HG02588 (cell line): ENCODE measurements at regions not wholly inside any gene's neighbourhood (a gene's known extent, or its start where the extent isn't known, plus 50 kb on each side); places are given as distances from the start of the nearest gene placed in this dataset.

Experiments
- ATAC-seq: cut with Tn5 transposase; IDR thresholded peaks from one replicate; pipeline ENCODE4 v1.9.1; 2021; ENCODE audit warnings: mild to moderate bottlenecking, moderate library complexity; ENCODE audit not compliant: unreplicated experiment

DNA sequence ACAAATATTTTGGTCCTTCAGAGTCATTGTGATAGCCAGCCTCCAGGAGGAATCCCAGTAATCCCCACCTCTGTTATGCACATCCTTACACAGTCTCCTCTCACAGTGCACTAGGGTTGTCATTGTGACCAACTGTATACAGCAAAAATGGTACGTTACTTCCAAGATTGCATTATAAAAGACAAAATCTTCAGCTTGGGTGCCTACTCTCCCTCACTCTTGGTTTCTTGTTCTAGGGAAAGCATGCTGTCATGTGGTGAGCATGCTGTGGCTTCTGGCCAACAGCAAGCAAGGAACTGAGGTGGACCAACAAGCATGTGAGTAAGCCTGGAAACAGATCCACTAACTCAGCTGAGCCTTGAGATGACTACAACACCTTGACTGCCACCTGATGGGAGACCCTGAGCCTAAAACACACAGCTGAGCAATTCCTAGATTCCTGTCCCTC, 130.1 kb upstream of the DST start:
- no peak for ATAC-seq

GRCh38 chr6:56771929-56772607, 129.4 kb upstream of the DST start:
- no peak for ATAC-seq

DNA sequence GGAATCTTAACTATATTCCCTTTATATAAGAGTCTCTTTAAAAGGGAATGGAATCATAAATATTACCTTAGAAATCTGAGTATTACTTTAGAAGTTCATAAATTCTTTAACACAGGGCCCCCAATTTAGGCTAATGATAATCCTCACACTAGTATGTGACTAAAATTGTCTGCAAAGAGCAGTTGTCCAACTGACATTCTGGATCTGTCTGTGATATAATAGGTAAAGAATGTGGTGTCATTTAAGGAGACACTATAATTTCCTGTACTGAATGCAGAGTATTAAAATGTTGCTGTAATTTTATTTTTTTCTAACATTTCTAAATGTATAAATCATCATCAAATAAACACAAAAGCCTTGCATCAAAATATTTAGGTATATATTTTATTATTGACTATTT, 128.5 kb upstream of the DST start:
- ATAC-seq = no peak

DNA sequence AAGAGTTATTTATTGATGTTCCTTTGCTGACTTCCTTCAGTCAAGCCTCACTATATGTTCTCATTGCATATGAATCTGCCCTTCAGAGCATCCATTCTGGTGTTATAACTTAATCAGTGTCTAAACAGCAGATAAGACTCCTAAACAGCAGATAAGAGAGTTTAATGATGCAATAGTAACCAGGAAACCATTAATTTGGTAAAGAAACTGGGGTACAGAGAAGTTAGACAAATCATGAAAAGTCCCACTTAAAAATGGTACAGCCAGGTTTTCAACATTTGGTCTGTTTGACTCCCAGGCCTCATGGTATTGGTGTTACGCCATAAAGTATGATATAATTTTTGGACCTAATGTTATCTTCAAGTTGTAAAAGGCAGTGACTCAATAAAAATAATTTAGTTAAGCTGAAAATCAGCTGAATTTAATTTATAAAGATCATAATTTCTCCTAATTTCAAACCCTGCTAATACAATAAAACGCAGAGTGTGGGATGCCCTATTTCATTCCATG, 127.4 kb upstream of the DST start:
- no peak for ATAC-seq

DNA sequence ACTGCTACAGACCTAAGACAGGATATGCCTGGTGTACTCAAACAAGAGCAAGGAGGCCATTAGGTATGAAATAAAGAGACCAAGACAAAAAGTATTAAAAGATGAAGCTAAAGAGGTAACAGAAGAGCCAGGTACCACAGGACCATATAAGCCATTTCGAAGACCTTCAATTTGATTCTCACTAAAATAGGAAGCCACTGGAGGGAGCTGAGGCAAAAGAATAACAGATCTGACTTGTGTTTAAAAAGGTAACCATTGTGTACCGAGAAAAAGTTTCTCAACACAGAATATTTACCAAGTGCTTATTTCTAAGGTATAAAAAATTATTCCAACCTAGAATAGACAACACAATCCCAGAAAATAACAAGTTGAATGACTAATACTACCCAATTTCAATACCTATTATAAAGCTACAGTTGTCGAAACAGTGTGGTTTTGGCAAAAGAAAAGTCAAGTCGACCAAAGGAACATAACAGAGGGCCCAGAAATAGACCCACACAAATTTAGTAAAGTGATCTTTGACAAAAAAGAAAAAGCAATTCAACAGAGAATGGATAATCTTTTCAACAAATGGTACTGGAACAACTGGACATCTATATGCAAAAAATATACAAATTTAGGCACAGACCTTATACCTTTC, 125.3 kb upstream of the DST start:
- ATAC-seq = no peak

- no peak for ATAC-seq
These were observed 124.7 kb upstream of the DST start for GRCh38 chr6:56767435-56767834.

DNA sequence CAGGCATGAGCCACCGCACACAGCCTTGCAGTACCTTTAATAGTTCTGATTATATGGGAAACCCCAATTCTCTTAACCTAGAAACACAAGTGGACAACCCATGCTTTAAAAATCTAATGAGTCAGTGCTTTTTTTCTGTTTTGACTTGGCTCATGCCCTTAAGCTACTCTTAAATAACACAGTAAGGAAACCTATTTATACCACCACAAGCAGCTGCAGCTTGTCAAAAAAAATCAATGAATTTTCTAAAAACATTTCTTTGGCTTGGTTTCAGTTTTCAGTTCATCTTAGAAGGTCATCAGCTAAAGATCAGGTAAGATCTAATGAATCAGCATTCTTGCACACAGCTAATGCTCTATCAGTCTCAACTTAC, 124.1 kb upstream of the DST start:
- ATAC-seq = peak; percentile 84

GRCh38 chr6:56766139-56766805, 123.6 kb upstream of the DST start:
- ATAC-seq = no peak

DNA sequence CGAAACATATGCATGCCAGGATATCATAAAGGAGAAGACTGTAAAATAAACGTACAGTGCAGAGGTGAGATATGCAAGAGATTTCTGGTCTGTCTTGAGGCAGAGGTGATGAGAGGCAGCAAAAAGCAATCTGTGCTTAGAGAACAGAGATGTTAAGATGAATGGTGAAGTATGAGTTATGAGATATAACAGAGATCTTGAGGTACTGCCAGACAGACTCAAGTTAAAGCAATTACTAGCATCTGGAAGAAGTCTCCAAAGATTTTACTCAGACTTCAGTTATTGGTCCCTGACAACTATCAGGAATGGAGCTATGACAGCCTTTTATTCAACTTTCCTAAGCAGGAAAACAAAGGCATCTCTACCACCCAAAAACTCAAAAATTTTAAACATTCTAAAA, 122.8 kb upstream of the DST start:
- no peak for ATAC-seq

DNA sequence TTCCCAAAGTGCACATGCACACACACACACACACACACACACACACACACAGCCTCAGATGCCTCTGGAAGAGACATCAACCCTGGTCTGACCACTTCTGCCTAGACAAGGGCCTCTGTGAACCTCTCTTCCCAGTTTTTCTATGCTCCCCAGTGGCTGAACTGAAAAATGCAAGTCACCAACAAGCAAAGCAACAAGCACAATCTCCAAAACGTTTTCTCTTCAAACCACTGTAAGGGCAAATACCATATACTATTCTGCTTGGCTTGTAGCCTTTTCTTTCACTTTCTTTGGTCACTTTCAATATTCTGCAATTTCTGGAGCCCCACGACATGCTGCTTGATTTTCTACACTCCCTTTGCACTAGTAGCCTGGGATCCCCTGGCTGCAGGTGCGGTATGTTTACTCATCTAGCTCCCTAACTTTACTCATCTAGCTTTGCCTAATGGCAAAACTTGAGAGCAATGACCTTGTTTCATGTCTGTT, 121.4 kb upstream of the DST start:
- peak; percentile 46 for ATAC-seq

DNA sequence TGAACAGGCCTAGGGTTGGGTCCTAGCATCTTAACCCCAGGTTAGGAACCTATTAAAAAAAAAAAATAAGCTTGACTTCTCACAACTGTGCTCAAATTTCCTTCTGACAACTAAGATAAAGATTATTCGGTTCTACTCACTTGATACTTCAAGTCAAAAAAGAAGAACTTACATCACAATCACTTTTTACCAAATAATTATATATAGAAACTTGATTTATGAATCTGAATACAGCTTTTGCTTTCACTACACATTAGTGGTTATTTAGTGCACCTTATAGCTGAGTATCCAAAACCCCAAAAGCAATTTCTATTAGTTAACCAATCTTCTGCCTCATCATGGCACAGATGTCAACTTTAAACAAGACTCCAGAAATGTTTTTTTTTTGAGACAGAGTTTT, 119.0 kb upstream of the DST start:
- ATAC-seq = no peak

DNA sequence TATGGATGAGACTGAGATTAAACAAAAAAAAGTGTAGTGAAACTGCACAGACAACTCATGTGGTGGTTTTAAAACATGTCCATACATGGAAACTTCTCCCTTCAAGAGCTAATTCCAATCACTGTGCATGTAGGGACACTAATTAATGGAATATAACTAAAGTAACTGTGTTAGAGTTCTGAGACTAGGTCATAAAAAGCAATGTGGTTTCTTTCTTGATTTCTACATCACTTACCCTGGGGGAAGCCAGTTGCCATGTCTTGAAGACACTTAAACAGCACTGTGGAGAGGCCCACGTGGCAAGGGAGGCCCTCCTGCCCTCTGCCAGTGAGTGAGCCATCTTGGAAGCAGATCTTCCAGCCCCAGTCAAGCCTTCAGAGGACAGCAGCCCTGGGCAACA, 118.2 kb upstream of the DST start:
- ATAC-seq = no peak

GRCh38 chr6:56759521-56759920, 116.8 kb upstream of the DST start:
- no peak for ATAC-seq

DNA sequence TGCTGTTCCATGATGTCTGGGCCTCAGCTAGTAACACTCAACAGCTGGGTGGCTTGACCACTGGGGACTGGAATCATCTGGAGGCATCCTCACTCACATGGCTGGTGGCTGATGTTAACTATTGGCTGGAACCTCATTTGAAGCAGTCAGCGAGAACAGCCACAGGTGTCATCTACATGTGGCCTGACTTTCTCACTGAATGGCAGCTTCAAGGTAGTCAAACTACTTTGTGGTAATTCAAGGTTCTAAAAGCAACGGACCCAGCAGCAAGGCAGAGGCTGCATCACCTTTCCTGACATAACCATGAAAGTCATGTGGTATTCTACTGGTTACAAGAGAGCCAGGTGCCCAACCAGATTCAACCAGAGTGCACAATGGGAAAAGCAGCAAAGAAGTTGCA, 115.9 kb upstream of the DST start:
- ATAC-seq = no peak

- no peak for ATAC-seq
These were observed 115.4 kb upstream of the DST start for GRCh38 chr6:56758120-56758519.

DNA sequence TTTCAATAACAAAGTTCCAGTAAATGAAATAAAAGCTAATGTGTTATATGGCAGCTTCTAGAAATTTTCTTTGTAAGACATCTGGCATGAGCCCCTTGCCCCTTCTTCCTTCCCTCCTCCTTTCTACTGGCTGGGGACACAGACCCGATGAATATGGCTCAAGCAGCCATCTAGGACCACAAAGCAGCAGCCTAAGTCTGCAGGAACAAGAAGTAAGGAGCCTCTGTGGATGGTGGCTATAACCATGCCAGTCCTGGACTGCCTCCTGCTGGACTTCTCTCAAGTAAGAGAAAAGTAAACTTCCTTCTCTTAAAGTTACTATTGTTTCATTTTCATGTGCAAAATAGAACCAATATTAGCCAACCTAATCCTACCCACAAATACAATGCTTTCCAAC, 114.9 kb upstream of the DST start:
- no peak for ATAC-seq

DNA sequence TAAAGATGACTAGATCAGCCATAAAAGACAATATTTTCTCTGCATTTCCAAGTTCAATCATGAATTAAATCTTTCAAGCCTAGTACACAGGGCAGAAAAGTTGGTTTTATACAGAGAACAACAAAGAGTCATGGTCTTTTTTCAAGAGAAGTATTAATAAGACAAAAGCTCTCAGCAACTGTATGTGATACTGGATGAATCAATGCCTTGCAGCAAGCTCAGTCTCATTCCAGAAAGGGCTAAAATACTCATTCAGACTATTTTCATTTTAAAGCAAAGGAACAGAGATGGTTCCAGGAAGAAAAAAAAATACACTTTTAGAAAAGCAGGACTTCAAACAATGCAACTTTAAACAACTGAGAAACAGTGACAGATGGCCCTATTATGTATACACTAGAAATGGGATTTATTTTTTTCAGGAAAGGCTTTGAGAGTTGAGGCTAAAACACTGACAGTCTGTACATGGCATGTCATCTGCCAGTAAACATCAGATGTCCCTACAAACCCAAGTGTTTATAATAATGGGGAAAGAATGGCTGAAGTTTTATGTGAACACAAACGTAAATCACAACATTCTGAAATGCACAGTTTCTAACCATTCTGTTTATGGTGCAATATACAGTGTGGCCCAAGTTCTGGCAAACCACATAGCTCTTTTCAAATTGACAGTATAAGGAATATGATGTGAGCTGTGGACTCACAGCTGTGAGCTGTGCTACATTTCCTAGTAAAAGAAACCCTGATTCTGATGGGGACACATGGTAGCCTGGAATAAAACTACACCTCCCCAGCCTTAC, 114.3 kb upstream of the DST start:
- no peak for ATAC-seq

DNA sequence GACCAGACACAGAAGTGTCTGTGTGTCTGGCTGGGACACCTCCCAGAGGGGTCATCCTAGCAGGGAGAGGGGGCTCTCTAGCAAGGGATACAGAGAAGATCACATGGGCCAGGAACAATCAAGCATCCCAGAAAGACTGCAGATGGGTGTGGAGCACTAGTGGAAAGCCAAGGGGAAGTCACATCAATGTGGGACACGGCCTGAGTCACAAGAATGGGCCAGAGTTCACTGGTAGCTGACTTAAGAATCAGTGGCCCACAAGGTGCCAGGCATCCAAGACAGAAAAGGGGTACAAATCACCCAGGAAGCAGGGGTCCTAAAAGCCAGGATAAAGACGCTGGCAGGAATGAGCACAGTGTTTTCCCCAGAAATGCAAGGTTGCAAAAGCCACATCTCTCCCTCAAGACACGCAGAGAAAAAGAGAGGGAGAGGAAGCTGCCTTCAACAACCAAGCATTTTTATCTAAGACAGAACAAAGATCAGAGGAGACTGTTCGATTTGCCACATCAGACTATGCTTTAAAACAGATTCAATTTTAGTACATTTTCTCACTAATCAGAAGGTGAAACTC, 113.6 kb upstream of the DST start:
- no peak for ATAC-seq

GRCh38 chr6:56755040-56755439, 112.4 kb upstream of the DST start:
- ATAC-seq = no peak

GRCh38 chr6:56753811-56754210, 111.1 kb upstream of the DST start:
- ATAC-seq = no peak

DNA sequence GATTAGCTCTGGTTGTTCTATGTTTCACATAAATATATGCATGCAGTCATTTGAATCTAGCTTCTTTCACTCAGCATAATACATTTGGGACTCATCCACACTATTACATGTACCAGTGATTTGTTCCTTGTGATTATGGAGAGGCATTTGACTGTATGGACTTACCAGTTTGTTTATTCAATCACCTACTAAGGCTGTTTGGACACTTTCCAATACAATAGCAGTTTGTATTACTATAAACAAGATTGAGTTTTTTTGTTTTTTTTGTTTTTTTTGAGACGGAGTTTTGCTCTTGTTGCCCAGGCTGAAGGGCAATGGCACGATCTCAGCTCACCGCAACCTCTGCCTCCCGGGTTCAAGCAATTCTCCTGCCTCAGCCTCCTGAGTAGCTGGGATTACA, 109.8 kb upstream of the DST start:
- no peak for ATAC-seq
